ENCODE measurements at regions not wholly inside any gene's neighbourhood (a gene's known extent, or its start where the extent isn't known, plus 50 kb on each side); places are given as distances from the start of the nearest gene placed in this dataset.

DNA sequence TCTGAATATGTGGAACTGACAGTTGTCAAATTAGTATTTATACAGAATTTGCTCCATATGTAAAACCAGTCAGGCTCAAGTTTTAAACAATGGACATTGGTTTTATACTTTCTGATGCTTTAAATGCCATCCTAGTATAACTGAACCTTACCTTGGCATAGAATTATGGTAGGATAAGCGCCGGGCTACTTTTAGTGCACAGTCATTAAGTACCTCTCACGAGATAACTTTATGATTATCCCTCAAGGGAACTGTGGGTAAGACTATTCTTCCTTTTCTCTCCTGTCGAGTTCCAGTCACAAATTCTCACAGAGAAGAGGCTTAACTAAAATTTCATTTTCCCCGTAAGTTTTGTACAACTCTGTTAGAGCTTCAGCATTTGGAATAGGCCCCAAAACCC is 110.6 kb upstream of the PTPRK start:
- no peak overlapping the region for H3K4me3 ChIP-seq (ENCODE audit: low read depth, low read length, poor library complexity, severe bottlenecking)
- no peak overlapping the region for H3K27ac ChIP-seq (ENCODE audit: low read depth, low read length, poor library complexity, severe bottlenecking)
- H3K36me3 ChIP-seq (ENCODE audit: insufficient read depth, low read length) = no peaks in the 10 kb centered on the region
- no peak for DNase-seq (ENCODE audit: low spot score)
- POLR2A ChIA-PET = interaction anchor here (0.6 kb wide), 1 partner anchor 62 kb away, joined by 4 read pairs; no protein-coding TSS in a partner anchor
- no peak overlapping the region for H2AFZ ChIP-seq (ENCODE audit: low read length)
- intact Hi-C loops (cut with micrococcal nuclease; ENCODE audit: unreplicated experiment) = no loop called here
- H3K9me3 ChIP-seq (ENCODE audit: low read length) = no peaks in the 10 kb centered on the region
- TF ChIP-seq, protein P1, sequence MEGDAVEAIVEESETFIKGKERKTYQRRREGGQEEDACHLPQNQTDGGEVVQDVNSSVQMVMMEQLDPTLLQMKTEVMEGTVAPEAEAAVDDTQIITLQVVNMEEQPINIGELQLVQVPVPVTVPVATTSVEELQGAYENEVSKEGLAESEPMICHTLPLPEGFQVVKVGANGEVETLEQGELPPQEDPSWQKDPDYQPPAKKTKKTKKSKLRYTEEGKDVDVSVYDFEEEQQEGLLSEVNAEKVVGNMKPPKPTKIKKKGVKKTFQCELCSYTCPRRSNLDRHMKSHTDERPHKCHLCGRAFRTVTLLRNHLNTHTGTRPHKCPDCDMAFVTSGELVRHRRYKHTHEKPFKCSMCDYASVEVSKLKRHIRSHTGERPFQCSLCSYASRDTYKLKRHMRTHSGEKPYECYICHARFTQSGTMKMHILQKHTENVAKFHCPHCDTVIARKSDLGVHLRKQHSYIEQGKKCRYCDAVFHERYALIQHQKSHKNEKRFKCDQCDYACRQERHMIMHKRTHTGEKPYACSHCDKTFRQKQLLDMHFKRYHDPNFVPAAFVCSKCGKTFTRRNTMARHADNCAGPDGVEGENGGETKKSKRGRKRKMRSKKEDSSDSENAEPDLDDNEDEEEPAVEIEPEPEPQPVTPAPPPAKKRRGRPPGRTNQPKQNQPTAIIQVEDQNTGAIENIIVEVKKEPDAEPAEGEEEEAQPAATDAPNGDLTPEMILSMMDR (conservative IDR thresholded peaks at IDR 0.05; ENCODE audit: low read length) = no peak
- TF ChIP-seq EZH2phosphoT487 (IDR thresholded peaks at IDR 0.05; ENCODE audit: borderline replicate concordance, low read depth, low read length) = no peak
- no peaks in the 10 kb centered on the region for H3K4me1 ChIP-seq (ENCODE audit: insufficient read depth, low read length, poor library complexity, severe bottlenecking)
- no peaks in the 10 kb centered on the region for H3K79me2 ChIP-seq (ENCODE audit: insufficient read depth, low read depth, low read length)
- no peak overlapping the region for H3K4me2 ChIP-seq (ENCODE audit: low read length)
- no TSS peak for BruUV-seq (replicated peaks)
- H3K9me2 ChIP-seq (ENCODE audit: insufficient read depth, low read length) = no peaks in the 10 kb centered on the region
- CTCF ChIA-PET (ENCODE audit: unreplicated experiment) = no interaction called here
- H4K20me1 ChIP-seq (ENCODE audit: insufficient read depth, low read length) = no peaks in the 10 kb centered on the region

DNA sequence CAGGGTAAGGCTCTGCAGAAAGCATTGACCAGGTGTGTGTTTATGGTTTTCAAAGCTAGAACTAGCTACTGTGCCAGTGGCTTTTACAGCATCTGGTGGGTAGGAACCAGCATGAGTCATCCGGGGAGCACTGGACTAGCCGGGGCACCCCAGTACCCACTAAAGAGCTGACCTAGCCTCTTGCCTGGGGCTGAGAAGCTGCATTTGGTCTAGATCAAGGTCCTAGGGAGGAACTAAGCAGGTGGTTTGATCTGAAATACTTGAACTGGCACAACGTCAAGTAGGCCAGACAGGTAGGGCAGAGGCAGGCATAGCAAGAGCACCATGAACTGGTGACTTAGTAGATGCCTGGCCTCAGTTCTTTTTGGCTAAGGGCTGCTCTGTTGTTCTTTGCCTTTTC is 109.8 kb upstream of the PTPRK start:
- H3K4me2 ChIP-seq (ENCODE audit: low read length) = no peak overlapping the region
- no peak for TF ChIP-seq EZH2phosphoT487 (IDR thresholded peaks at IDR 0.05; ENCODE audit: borderline replicate concordance, low read depth, low read length)
- TF ChIP-seq, protein P1 (conservative IDR thresholded peaks at IDR 0.05; ENCODE audit: low read length) = no peak
- H4K20me1 ChIP-seq (ENCODE audit: insufficient read depth, low read length) = no peaks in the 10 kb centered on the region
- no peaks in the 10 kb centered on the region for H3K4me1 ChIP-seq (ENCODE audit: insufficient read depth, low read length, poor library complexity, severe bottlenecking)
- no peak overlapping the region for H3K27ac ChIP-seq (ENCODE audit: low read depth, low read length, poor library complexity, severe bottlenecking)
- H3K9me3 ChIP-seq (ENCODE audit: low read length) = no peaks in the 10 kb centered on the region
- CTCF ChIA-PET (ENCODE audit: unreplicated experiment) = no interaction called here
- no TSS peak for BruUV-seq (replicated peaks)
- POLR2A ChIA-PET = no interaction called here
- intact Hi-C loops (cut with micrococcal nuclease; ENCODE audit: unreplicated experiment) = no loop called here
- H3K36me3 ChIP-seq (ENCODE audit: insufficient read depth, low read length) = no peaks in the 10 kb centered on the region
- H3K9me2 ChIP-seq (ENCODE audit: insufficient read depth, low read length) = no peaks in the 10 kb centered on the region
- DNase-seq (ENCODE audit: low spot score) = no peak
- no peak overlapping the region for H2AFZ ChIP-seq (ENCODE audit: low read length)
- no peaks in the 10 kb centered on the region for H3K79me2 ChIP-seq (ENCODE audit: insufficient read depth, low read depth, low read length)
- no peak overlapping the region for H3K4me3 ChIP-seq (ENCODE audit: low read depth, low read length, poor library complexity, severe bottlenecking)

DNA sequence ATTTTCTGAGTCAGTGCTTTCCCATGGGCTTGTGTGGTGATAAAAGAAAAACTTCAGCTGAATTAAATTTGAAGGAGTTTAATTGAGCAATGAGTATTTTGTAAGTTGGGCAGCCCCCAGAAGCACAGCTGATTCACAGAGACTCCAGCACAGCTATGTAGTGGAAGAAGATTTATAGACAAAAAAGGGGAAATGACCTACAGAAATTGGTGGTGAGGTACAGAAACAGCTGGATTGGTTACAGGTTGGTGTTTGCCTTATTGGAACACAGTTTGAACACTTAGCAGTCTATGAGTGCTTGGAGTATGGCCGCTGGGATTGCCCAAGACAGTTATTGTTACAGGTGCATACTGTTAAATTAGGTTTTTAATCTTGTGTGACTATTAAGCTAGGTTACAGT is 96.9 kb upstream of the PTPRK start:
- no peak for TF ChIP-seq EZH2phosphoT487 (IDR thresholded peaks at IDR 0.05; ENCODE audit: borderline replicate concordance, low read depth, low read length)
- TF ChIP-seq, protein P1 (conservative IDR thresholded peaks at IDR 0.05; ENCODE audit: low read length) = no peak
- no peak overlapping the region for H3K4me3 ChIP-seq (ENCODE audit: low read depth, low read length, poor library complexity, severe bottlenecking)

More for the DNA sequence above, 96.9 kb upstream of the PTPRK start:
- DNase-seq (ENCODE audit: low spot score) = no peak
- H3K9me3 ChIP-seq (ENCODE audit: low read length) = no peaks in the 10 kb centered on the region
- no peak overlapping the region for H3K27ac ChIP-seq (ENCODE audit: low read depth, low read length, poor library complexity, severe bottlenecking)
- no TSS peak for BruUV-seq (replicated peaks)
- no peak overlapping the region for H2AFZ ChIP-seq (ENCODE audit: low read length)
- H3K4me2 ChIP-seq (ENCODE audit: low read length) = no peak overlapping the region
- H3K9me2 ChIP-seq (ENCODE audit: insufficient read depth, low read length) = no peaks in the 10 kb centered on the region
- H3K79me2 ChIP-seq (ENCODE audit: insufficient read depth, low read depth, low read length) = no peaks in the 10 kb centered on the region
- no peaks in the 10 kb centered on the region for H3K36me3 ChIP-seq (ENCODE audit: insufficient read depth, low read length)
- ChIA-PET CTCF (ENCODE audit: unreplicated experiment) (no interaction called here), POLR2A (no interaction called here)
- H3K4me1 ChIP-seq (ENCODE audit: insufficient read depth, low read length, poor library complexity, severe bottlenecking) = no peaks in the 10 kb centered on the region
- H4K20me1 ChIP-seq (ENCODE audit: insufficient read depth, low read length) = no peaks in the 10 kb centered on the region
- intact Hi-C loops (cut with micrococcal nuclease; ENCODE audit: unreplicated experiment) = no loop called here
